Prostate gland (tissue), 2 donors: ENCODE measurements at regions not wholly inside any gene's neighbourhood (a gene's known extent, or its start where the extent isn't known, plus 50 kb on each side); places are given as distances from the start of the nearest gene placed in this dataset.
"Not testable (repeated sequence)": the region's sequence is repeated elsewhere in the genome, so short reads cannot be mapped to it uniquely, and the experiment has no call there.

Experiments used
- CTCF ChIP-seq, 4 experiments: fragments of 200-600 bp in 2 of 4; fragments of 450-650 bp in 2 of 4; sonication (generic) in 2 of 4; IDR thresholded peaks; 1 replicate in 3 of 4; 2 replicates in 1 of 4; pipeline ENCODE4 v1.5.1; 2016 to 2019; ENCODE audit warnings: antibody characterized with exemption in 4 of 4, mild to moderate bottlenecking in 2 of 4, moderate library complexity in 2 of 4
- POLR2A ChIP-seq: fragments of 450-650 bp; IDR thresholded peaks from one replicate; pipeline ENCODE4 v1.6.1; 2016; ENCODE audit warnings: antibody characterized with exemption, mild to moderate bottlenecking

DNA sequence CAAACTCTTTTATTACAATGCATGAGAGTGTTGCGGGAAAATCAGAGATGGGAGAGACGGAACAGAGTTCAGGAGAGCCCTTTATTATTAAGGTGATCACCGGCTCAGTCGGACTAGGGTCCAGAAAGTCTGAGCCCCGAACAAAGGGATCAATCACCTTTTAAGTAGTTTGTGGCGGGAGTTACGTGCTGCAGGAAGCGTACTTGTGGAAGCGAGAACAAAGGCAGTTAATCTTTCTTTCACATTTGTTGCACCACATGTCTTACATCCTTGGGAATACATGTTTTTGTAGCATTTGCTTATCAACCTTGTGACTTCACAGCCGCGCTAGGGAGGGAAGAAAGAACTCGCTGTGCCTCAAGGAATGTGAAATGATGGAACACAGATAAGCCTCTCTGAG lies 51.3 kb upstream of the XAGE1B start:
- TF ChIP-seq CTCF (IDR thresholded peaks at IDR 0.05); POLR2A: not testable (repeated sequence)
